ENCODE measurements at regions not wholly inside any gene's neighbourhood (a gene's known extent, or its start where the extent isn't known, plus 50 kb on each side); places are given as distances from the start of the nearest gene placed in this dataset.

DNA sequence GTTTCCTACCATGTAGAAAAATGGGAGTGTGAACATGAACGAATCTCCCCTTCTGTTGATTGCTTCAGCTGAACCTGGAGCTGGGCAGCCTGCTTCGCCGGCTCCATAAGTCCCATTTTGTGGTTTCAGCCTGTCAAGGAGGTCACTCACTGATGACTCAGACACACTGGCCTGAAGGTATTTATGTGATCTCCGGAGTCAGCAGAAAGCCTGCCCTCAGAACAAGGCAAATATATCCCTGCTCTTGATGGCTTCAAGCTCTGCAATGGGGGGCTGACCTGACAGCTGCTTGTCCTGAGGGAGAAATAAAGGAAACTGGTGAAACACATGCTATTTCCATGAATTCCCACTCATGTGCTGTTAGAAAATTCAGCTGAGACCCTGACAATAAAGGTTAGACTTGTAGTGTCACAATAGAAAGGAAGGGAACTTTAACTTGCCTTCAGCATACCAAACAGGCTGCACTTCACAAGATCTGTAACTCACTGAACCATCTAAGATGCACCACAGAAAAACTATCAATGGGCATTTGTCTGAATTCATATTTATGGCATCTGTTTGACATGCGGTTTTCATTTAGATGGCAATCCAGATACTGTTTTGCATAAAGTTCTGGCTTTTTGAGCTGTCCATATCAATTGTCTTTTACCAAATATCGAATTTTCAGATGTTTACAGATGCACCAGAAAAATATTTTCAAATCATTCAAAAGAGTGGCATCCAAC lies 282.0 kb upstream of the VEPH1 start:
- Histone ChIP-seq H3K4me1 (ENCODE audit: control insufficient read depth in 1 of 2, extremely low read depth in 1 of 2, insufficient read depth in 2 of 2, low read length in 2 of 2) (no peaks in the 10 kb centered on the region), H3K4me3 (ENCODE audit: control insufficient read depth in 1 of 2, extremely low read depth in 1 of 2, low read length in 1 of 2) (no peak overlapping the region), H3K9me3 (no peaks in the 10 kb centered on the region), H3K36me3 (ENCODE audit: control insufficient read depth in 2 of 2, extremely low read depth in 1 of 2, insufficient read depth in 1 of 2, low read length in 1 of 2) (no peaks in the 10 kb centered on the region), H3K27ac (ENCODE audit: low read length) (no peak overlapping the region), H3K27me3 (replicated peaks in 1 of 2; ENCODE audit: control insufficient read depth in 2 of 2, extremely low read depth in 1 of 2, insufficient read depth in 2 of 2, low read length in 1 of 2) (no peaks in the 10 kb centered on the region)
- no peak overlapping the region for H3K4me3 Mint-ChIP-seq
- CTCF ChIA-PET, result no interaction called here
- DNase-seq (no peak), ATAC-seq (replicated peaks in 1 of 4) (no peak)
- no peak overlapping the region for H3K27ac Mint-ChIP-seq
- no peaks in the 10 kb centered on the region for H3K27me3 Mint-ChIP-seq
- H3K36me3 Mint-ChIP-seq, result no peaks in the 10 kb centered on the region
- POLR2A ChIA-PET, result no interaction called here
- peaks cover 0 to 16% (median 3%) of the 10 kb centered on the region in 3 donors for H3K9me3 Mint-ChIP-seq
- 67% methylated on average over 6 of the region's 6 CpGs for WGBS (ENCODE audit: insufficient coverage)
- no peaks in the 10 kb centered on the region for H3K4me1 Mint-ChIP-seq

DNA sequence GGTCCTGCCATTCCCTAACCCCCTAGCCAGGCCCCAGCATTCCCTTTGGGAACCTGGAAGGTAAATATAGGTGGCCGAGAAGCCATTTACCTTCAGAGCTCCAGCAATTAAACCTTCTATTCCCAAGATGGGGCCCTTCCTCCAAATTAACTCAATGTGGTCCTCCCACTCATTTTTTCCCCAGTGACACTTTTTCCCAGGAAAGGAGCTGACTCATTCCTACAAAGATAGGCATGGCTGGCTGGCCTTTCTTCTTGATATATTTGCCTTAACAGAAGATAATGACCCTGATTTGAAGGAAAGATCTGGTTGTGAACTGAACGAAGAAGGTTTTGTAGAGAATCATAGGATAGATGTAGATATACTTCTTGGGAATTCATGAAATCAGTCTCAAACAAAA lies 279.0 kb upstream of the VEPH1 start:
- Histone ChIP-seq H3K9me3 (no peaks in the 10 kb centered on the region), H3K36me3 (ENCODE audit: control insufficient read depth in 2 of 2, extremely low read depth in 1 of 2, insufficient read depth in 1 of 2, low read length in 1 of 2) (no peaks in the 10 kb centered on the region), H3K4me1 (ENCODE audit: control insufficient read depth in 1 of 2, extremely low read depth in 1 of 2, insufficient read depth in 2 of 2, low read length in 2 of 2) (no peaks in the 10 kb centered on the region), H3K27me3 (replicated peaks in 1 of 2; ENCODE audit: control insufficient read depth in 2 of 2, extremely low read depth in 1 of 2, insufficient read depth in 2 of 2, low read length in 1 of 2) (no peaks in the 10 kb centered on the region), H3K27ac (ENCODE audit: low read length) (no peak overlapping the region), H3K4me3 (ENCODE audit: control insufficient read depth in 1 of 2, extremely low read depth in 1 of 2, low read length in 1 of 2) (no peak overlapping the region)
- ATAC-seq (replicated peaks in 1 of 4) (no peak), DNase-seq (no peak)
- Mint-ChIP-seq H3K27me3 (no peaks in the 10 kb centered on the region), H3K4me1 (no peaks in the 10 kb centered on the region), H3K36me3 (no peaks in the 10 kb centered on the region), H3K4me3 (no peak overlapping the region), H3K27ac (no peak overlapping the region), H3K9me3 (peaks cover 7 to 16% (median 9%) of the 10 kb centered on the region in 3 donors)
- ChIA-PET CTCF (no interaction called here), POLR2A (no interaction called here)
- no CpG with 5 or more reads among the region's 2 CpGs for WGBS (ENCODE audit: insufficient coverage)

DNA sequence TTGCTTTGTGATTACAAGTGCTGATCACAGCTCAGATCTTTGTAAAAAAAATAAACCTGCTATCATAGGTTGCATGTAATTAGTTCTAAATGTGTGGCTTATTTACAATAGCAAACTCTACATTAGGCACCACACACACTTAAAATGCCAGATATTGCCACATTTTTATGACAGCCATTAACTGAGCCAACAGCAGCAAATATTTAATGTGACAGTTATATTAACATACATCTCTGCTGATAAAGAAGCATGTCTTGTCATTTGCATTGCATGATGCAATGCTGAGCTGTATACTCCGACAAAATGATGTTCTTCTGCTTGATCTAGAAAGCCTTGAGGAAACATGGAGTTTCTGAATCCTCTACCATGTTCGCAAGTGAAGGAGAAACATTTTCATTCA lies 273.6 kb upstream of the VEPH1 start:
- no peaks in the 10 kb centered on the region for H3K27me3 Mint-ChIP-seq
- H3K9me3 ChIP-seq, result no peaks in the 10 kb centered on the region
- ATAC-seq (replicated peaks in 1 of 4) (no peak), DNase-seq (no peak)
- no peak overlapping the region for H3K27ac ChIP-seq (ENCODE audit: low read length)
- WGBS (ENCODE audit: insufficient coverage), result 100% methylated on average over 1 of the region's 2 CpGs
- H3K4me3 Mint-ChIP-seq, result no peak overlapping the region
- H3K9me3 Mint-ChIP-seq, result peaks cover 4 to 9% (median 7%) of the 10 kb centered on the region in 3 donors
- ChIA-PET POLR2A (no interaction called here), CTCF (no interaction called here)
- H3K4me1 ChIP-seq (ENCODE audit: control insufficient read depth in 1 of 2, extremely low read depth in 1 of 2, insufficient read depth in 2 of 2, low read length in 2 of 2), result no peaks in the 10 kb centered on the region
- no peak overlapping the region for H3K4me3 ChIP-seq (ENCODE audit: control insufficient read depth in 1 of 2, extremely low read depth in 1 of 2, low read length in 1 of 2)
- no peaks in the 10 kb centered on the region for H3K4me1 Mint-ChIP-seq
- H3K36me3 ChIP-seq (ENCODE audit: control insufficient read depth in 2 of 2, extremely low read depth in 1 of 2, insufficient read depth in 1 of 2, low read length in 1 of 2), result no peaks in the 10 kb centered on the region
- H3K27ac Mint-ChIP-seq, result no peak overlapping the region
- no peaks in the 10 kb centered on the region for H3K36me3 Mint-ChIP-seq
- H3K27me3 ChIP-seq (replicated peaks in 1 of 2; ENCODE audit: control insufficient read depth in 2 of 2, extremely low read depth in 1 of 2, insufficient read depth in 2 of 2, low read length in 1 of 2), result peaks cover 0 to 3% of the 10 kb centered on the region in 2 experiments

DNA sequence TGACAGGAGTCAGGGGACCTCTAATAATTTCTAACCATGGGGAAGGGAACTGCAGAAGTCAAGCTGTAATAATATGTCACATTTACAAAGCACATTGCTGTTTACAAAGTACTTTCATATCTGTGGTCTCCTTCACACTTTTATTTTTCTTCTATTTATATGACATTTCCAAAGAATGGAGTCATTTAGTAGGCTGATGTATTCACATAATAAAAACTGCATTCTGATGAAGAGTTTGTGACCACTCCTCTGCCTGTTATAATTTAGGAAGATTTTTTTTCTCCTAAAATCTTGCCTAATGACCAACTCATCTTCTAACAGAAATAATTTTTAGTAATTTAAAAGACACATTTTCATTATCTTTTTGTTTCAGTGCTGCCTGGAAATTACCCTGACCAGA lies 272.2 kb upstream of the VEPH1 start:
- H3K27ac Mint-ChIP-seq, result no peak overlapping the region
- H3K9me3 Mint-ChIP-seq, result peaks cover 4 to 9% (median 7%) of the 10 kb centered on the region in 3 donors
- Histone ChIP-seq H3K27me3 (replicated peaks in 1 of 2; ENCODE audit: control insufficient read depth in 2 of 2, extremely low read depth in 1 of 2, insufficient read depth in 2 of 2, low read length in 1 of 2) (peaks cover 0 to 3% of the 10 kb centered on the region in 2 experiments), H3K27ac (ENCODE audit: low read length) (no peak overlapping the region), H3K9me3 (no peaks in the 10 kb centered on the region), H3K4me3 (ENCODE audit: control insufficient read depth in 1 of 2, extremely low read depth in 1 of 2, low read length in 1 of 2) (no peak overlapping the region), H3K4me1 (ENCODE audit: control insufficient read depth in 1 of 2, extremely low read depth in 1 of 2, insufficient read depth in 2 of 2, low read length in 2 of 2) (no peaks in the 10 kb centered on the region), H3K36me3 (ENCODE audit: control insufficient read depth in 2 of 2, extremely low read depth in 1 of 2, insufficient read depth in 1 of 2, low read length in 1 of 2) (no peaks in the 10 kb centered on the region)
- no peaks in the 10 kb centered on the region for H3K27me3 Mint-ChIP-seq
- DNase-seq (no peak), ATAC-seq (replicated peaks in 1 of 4) (no peak)
- H3K36me3 Mint-ChIP-seq, result no peaks in the 10 kb centered on the region
- no peaks in the 10 kb centered on the region for H3K4me1 Mint-ChIP-seq
- POLR2A ChIA-PET, result no interaction called here
- CTCF ChIA-PET, result no interaction called here
- H3K4me3 Mint-ChIP-seq, result no peak overlapping the region

DNA sequence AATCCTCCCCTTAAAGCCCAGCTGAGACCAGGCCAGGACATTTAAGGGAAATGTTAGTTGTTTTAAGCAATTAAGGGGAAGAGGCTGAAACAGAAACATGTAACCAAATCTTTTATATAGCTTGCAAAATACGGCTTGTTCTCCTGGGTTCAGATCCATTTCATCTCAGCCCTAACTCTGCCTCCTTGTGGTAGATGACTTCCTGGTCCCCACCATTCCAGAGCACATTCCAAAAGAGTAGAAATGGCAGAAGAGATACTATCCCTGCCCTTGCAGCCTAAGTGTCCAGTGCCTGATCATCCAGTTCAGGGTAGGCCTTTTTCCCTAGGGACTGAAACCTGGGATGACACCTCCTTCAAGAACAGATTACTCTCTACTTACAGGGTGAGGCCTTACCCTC lies 266.2 kb upstream of the VEPH1 start:
- Mint-ChIP-seq H3K27me3 (no peaks in the 10 kb centered on the region), H3K9me3 (peaks cover 0 to 3% (median under 1%) of the 10 kb centered on the region in 3 donors), H3K27ac (no peak overlapping the region), H3K4me3 (no peak overlapping the region), H3K36me3 (no peaks in the 10 kb centered on the region), H3K4me1 (no peaks in the 10 kb centered on the region)
- CTCF ChIA-PET, result no interaction called here
- no peak for DNase-seq
- H3K36me3 ChIP-seq (ENCODE audit: control insufficient read depth in 2 of 2, extremely low read depth in 1 of 2, insufficient read depth in 1 of 2, low read length in 1 of 2), result no peaks in the 10 kb centered on the region
- 80% methylated on average over 1 of the region's 1 CpG for WGBS (ENCODE audit: insufficient coverage)
- H3K27ac ChIP-seq (ENCODE audit: low read length), result no peak overlapping the region
- H3K4me1 ChIP-seq (ENCODE audit: control insufficient read depth in 1 of 2, extremely low read depth in 1 of 2, insufficient read depth in 2 of 2, low read length in 2 of 2), result no peaks in the 10 kb centered on the region
- H3K9me3 ChIP-seq, result no peaks in the 10 kb centered on the region
- H3K4me3 ChIP-seq (ENCODE audit: control insufficient read depth in 1 of 2, extremely low read depth in 1 of 2, low read length in 1 of 2), result no peak overlapping the region
- POLR2A ChIA-PET, result no interaction called here
- no peak for ATAC-seq (replicated peaks in 1 of 4)
- H3K27me3 ChIP-seq (replicated peaks in 1 of 2; ENCODE audit: control insufficient read depth in 2 of 2, extremely low read depth in 1 of 2, insufficient read depth in 2 of 2, low read length in 1 of 2), result no peaks in the 10 kb centered on the region

DNA sequence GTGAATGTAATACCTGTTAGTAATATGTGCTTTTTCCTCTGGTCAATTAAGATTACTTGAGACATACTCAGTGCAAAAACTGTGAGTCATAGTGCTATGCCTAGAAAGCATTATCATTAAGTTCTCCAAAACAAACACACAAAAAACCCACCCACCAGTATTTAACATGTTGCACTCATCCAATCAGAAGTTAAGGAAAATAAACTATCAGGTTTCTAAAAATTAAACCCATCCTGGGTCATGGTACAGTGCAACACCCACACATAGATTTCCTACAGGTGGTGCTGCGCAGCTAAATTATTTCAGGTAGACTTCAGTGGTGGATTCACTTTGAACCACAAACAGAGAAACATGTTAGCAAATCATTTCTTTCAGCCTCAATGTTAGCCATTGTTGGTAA lies 264.4 kb upstream of the VEPH1 start:
- no CpG with 5 or more reads among the region's 1 CpG for WGBS (ENCODE audit: insufficient coverage)
- Mint-ChIP-seq H3K4me3 (no peak overlapping the region), H3K27me3 (no peaks in the 10 kb centered on the region), H3K27ac (no peak overlapping the region), H3K4me1 (no peaks in the 10 kb centered on the region), H3K36me3 (no peaks in the 10 kb centered on the region), H3K9me3 (peaks cover 0 to 7% (median 3%) of the 10 kb centered on the region in 3 donors)
- Histone ChIP-seq H3K27me3 (replicated peaks in 1 of 2; ENCODE audit: control insufficient read depth in 2 of 2, extremely low read depth in 1 of 2, insufficient read depth in 2 of 2, low read length in 1 of 2) (no peaks in the 10 kb centered on the region), H3K36me3 (ENCODE audit: control insufficient read depth in 2 of 2, extremely low read depth in 1 of 2, insufficient read depth in 1 of 2, low read length in 1 of 2) (no peaks in the 10 kb centered on the region), H3K9me3 (no peaks in the 10 kb centered on the region), H3K4me3 (ENCODE audit: control insufficient read depth in 1 of 2, extremely low read depth in 1 of 2, low read length in 1 of 2) (no peak overlapping the region), H3K27ac (ENCODE audit: low read length) (no peak overlapping the region), H3K4me1 (ENCODE audit: control insufficient read depth in 1 of 2, extremely low read depth in 1 of 2, insufficient read depth in 2 of 2, low read length in 2 of 2) (no peaks in the 10 kb centered on the region)
- ATAC-seq (replicated peaks in 1 of 4) (no peak), DNase-seq (no peak)
- ChIA-PET POLR2A (interaction anchor here in 1 of 2 donors (0.6 kb wide), 1 partner anchor 1566 kb away, joined by 3 read pairs; no protein-coding TSS in a partner anchor), CTCF (no interaction called here)

DNA sequence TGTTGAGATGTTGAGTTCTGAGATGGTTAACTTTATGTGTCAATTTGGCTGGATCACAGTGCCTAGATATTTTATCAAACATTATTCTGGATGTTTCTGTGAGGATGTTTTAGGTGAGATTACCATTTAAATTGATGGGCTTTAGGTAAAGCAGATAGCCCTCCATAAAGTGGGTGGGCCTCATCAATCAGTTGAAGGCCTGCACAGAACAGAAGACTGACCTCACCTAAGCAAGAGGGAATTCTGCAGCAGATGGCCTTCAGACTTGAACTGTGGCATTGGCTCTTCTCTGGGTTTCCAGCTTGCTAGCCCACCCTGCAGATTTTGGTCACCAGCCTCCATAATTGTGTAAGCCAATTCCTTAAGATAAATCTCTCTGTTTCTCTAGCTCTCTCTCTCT lies 260.4 kb upstream of the VEPH1 start:
- no peaks in the 10 kb centered on the region for H3K4me1 Mint-ChIP-seq
- no peak for ATAC-seq (replicated peaks in 1 of 4)
- POLR2A ChIA-PET, result no interaction called here

More for the DNA sequence above, 260.4 kb upstream of the VEPH1 start:
- CTCF ChIA-PET, result no interaction called here
- no peaks in the 10 kb centered on the region for H3K36me3 Mint-ChIP-seq
- H3K36me3 ChIP-seq (ENCODE audit: control insufficient read depth in 2 of 2, extremely low read depth in 1 of 2, insufficient read depth in 1 of 2, low read length in 1 of 2), result no peaks in the 10 kb centered on the region
- DNase-seq, result no peak
- H3K9me3 Mint-ChIP-seq, result peaks cover 0 to 11% (median 3%) of the 10 kb centered on the region in 3 donors
- no peak overlapping the region for H3K4me3 Mint-ChIP-seq
- H3K27me3 Mint-ChIP-seq, result no peaks in the 10 kb centered on the region
- H3K4me3 ChIP-seq (ENCODE audit: control insufficient read depth in 1 of 2, extremely low read depth in 1 of 2, low read length in 1 of 2), result no peak overlapping the region
- no peak overlapping the region for H3K27ac ChIP-seq (ENCODE audit: low read length)
- no peaks in the 10 kb centered on the region for H3K27me3 ChIP-seq (replicated peaks in 1 of 2; ENCODE audit: control insufficient read depth in 2 of 2, extremely low read depth in 1 of 2, insufficient read depth in 2 of 2, low read length in 1 of 2)
- no peak overlapping the region for H3K27ac Mint-ChIP-seq
- no peaks in the 10 kb centered on the region for H3K9me3 ChIP-seq
- no peaks in the 10 kb centered on the region for H3K4me1 ChIP-seq (ENCODE audit: control insufficient read depth in 1 of 2, extremely low read depth in 1 of 2, insufficient read depth in 2 of 2, low read length in 2 of 2)
